ENCODE measurements at regions not wholly inside any gene's neighbourhood (a gene's known extent, or its start where the extent isn't known, plus 50 kb on each side); places are given as distances from the start of the nearest gene placed in this dataset.
"Not testable (repeated sequence)": the region's sequence is repeated elsewhere in the genome, so short reads cannot be mapped to it uniquely, and the experiment has no call there.

- H3K27me3 Mint-ChIP-seq; H3K36me3 Mint-ChIP-seq (ENCODE audit: low read depth); DNase-seq; H3K9me3 Mint-ChIP-seq; H3K27ac Mint-ChIP-seq; H3K4me3 Mint-ChIP-seq; H3K4me1 Mint-ChIP-seq (ENCODE audit: low read depth): not testable (repeated sequence)
Measured at GRCh38 chr21:5975719-5976118, 4545.7 kb upstream of the TPTE start.

- not testable (repeated sequence) for H3K4me1 Mint-ChIP-seq (ENCODE audit: low read depth); H3K36me3 Mint-ChIP-seq (ENCODE audit: low read depth); H3K27me3 Mint-ChIP-seq; DNase-seq; H3K4me3 Mint-ChIP-seq; H3K27ac Mint-ChIP-seq; H3K9me3 Mint-ChIP-seq
Measured at GRCh38 chr21:5997586-5997985, 4523.8 kb upstream of the TPTE start.

GRCh38 chr21:6015422-6016057, 4505.8 kb upstream of the TPTE start:
- H3K9me3 Mint-ChIP-seq; DNase-seq; H3K4me3 Mint-ChIP-seq; H3K27ac Mint-ChIP-seq; H3K36me3 Mint-ChIP-seq (ENCODE audit: low read depth); H3K27me3 Mint-ChIP-seq; H3K4me1 Mint-ChIP-seq (ENCODE audit: low read depth): not testable (repeated sequence)

GRCh38 chr21:6020460-6020859, 4500.9 kb upstream of the TPTE start:
- H3K4me1 Mint-ChIP-seq (ENCODE audit: low read depth); H3K27me3 Mint-ChIP-seq: not testable (repeated sequence)

GRCh38 chr21:6020953-6021716, 4500.2 kb upstream of the TPTE start:
- DNase-seq; H3K27ac Mint-ChIP-seq; H3K27me3 Mint-ChIP-seq; H3K4me1 Mint-ChIP-seq (ENCODE audit: low read depth); H3K9me3 Mint-ChIP-seq; H3K4me3 Mint-ChIP-seq; H3K36me3 Mint-ChIP-seq (ENCODE audit: low read depth): not testable (repeated sequence)

More at GRCh38 chr21:6020460-6020859, 4500.9 kb upstream of the TPTE start:
- H3K36me3 Mint-ChIP-seq (ENCODE audit: low read depth); DNase-seq; H3K9me3 Mint-ChIP-seq; H3K4me3 Mint-ChIP-seq; H3K27ac Mint-ChIP-seq: not testable (repeated sequence)

GRCh38 chr21:6021717-6022270, 4499.6 kb upstream of the TPTE start:
- not testable (repeated sequence) for H3K36me3 Mint-ChIP-seq (ENCODE audit: low read depth); H3K27ac Mint-ChIP-seq; H3K27me3 Mint-ChIP-seq; H3K4me1 Mint-ChIP-seq (ENCODE audit: low read depth); DNase-seq; H3K4me3 Mint-ChIP-seq; H3K9me3 Mint-ChIP-seq

- not testable (repeated sequence) for H3K4me3 Mint-ChIP-seq; DNase-seq; H3K27ac Mint-ChIP-seq; H3K36me3 Mint-ChIP-seq (ENCODE audit: low read depth); H3K4me1 Mint-ChIP-seq (ENCODE audit: low read depth); H3K27me3 Mint-ChIP-seq; H3K9me3 Mint-ChIP-seq
Measured at GRCh38 chr21:6023331-6023730, 4498.1 kb upstream of the TPTE start.

GRCh38 chr21:6025139-6025538, 4496.2 kb upstream of the TPTE start:
- not testable (repeated sequence) for H3K27me3 Mint-ChIP-seq; H3K9me3 Mint-ChIP-seq; H3K4me1 Mint-ChIP-seq (ENCODE audit: low read depth); H3K36me3 Mint-ChIP-seq (ENCODE audit: low read depth); H3K4me3 Mint-ChIP-seq; H3K27ac Mint-ChIP-seq; DNase-seq

- H3K27me3 Mint-ChIP-seq; DNase-seq; H3K27ac Mint-ChIP-seq; H3K4me3 Mint-ChIP-seq; H3K9me3 Mint-ChIP-seq; H3K36me3 Mint-ChIP-seq (ENCODE audit: low read depth); H3K4me1 Mint-ChIP-seq (ENCODE audit: low read depth): not testable (repeated sequence)
Measured at GRCh38 chr21:6027497-6027896, 4493.9 kb upstream of the TPTE start.

- DNase-seq; H3K27ac Mint-ChIP-seq; H3K27me3 Mint-ChIP-seq; H3K9me3 Mint-ChIP-seq; H3K4me1 Mint-ChIP-seq (ENCODE audit: low read depth); H3K36me3 Mint-ChIP-seq (ENCODE audit: low read depth); H3K4me3 Mint-ChIP-seq: not testable (repeated sequence)
Measured at GRCh38 chr21:6034124-6034678, 4487.2 kb upstream of the TPTE start.

GRCh38 chr21:6034820-6035473, 4486.4 kb upstream of the TPTE start:
- H3K27me3 Mint-ChIP-seq; DNase-seq; H3K4me1 Mint-ChIP-seq (ENCODE audit: low read depth); H3K9me3 Mint-ChIP-seq; H3K36me3 Mint-ChIP-seq (ENCODE audit: low read depth); H3K4me3 Mint-ChIP-seq; H3K27ac Mint-ChIP-seq: not testable (repeated sequence)

GRCh38 chr21:6035474-6036155, 4485.8 kb upstream of the TPTE start:
- not testable (repeated sequence) for H3K27ac Mint-ChIP-seq; H3K4me3 Mint-ChIP-seq; H3K27me3 Mint-ChIP-seq; H3K9me3 Mint-ChIP-seq; H3K36me3 Mint-ChIP-seq (ENCODE audit: low read depth); H3K4me1 Mint-ChIP-seq (ENCODE audit: low read depth); DNase-seq

GRCh38 chr21:6039224-6039623, 4482.2 kb upstream of the TPTE start:
- not testable (repeated sequence) for H3K27me3 Mint-ChIP-seq; H3K4me3 Mint-ChIP-seq; DNase-seq; H3K36me3 Mint-ChIP-seq (ENCODE audit: low read depth); H3K27ac Mint-ChIP-seq; H3K4me1 Mint-ChIP-seq (ENCODE audit: low read depth); H3K9me3 Mint-ChIP-seq

GRCh38 chr21:6040095-6040494, 4481.3 kb upstream of the TPTE start:
- DNase-seq; H3K9me3 Mint-ChIP-seq; H3K27me3 Mint-ChIP-seq; H3K4me1 Mint-ChIP-seq (ENCODE audit: low read depth); H3K4me3 Mint-ChIP-seq; H3K27ac Mint-ChIP-seq; H3K36me3 Mint-ChIP-seq (ENCODE audit: low read depth): not testable (repeated sequence)

Data from activated T-cell treated with anti-CD3 and anti-CD28 coated beads, Interleukin-2, amount 50 U/mL, for 24 hours (primary cell).